Inferior parietal cortex (tissue), 1 donor: ENCODE measurements at regions not wholly inside any gene's neighbourhood (a gene's known extent, or its start where the extent isn't known, plus 50 kb on each side); places are given as distances from the start of the nearest gene placed in this dataset.
"Not testable (repeated sequence)": the region's sequence is repeated elsewhere in the genome, so short reads cannot be mapped to it uniquely, and the experiment has no call there.

Experiments
- DNase-seq: peaks from one replicate; pipeline ENCODE4 v3.0.0-alpha.2; 2016; ENCODE audit errors: extremely low spot score

GRCh38 chr16:72457243-72457940 lies 285.4 kb upstream of the PMFBP1 start:
- no peak for DNase-seq

- DNase-seq = no peak
Measured at GRCh38 chr16:72455743-72456659, 284.0 kb upstream of the PMFBP1 start.

- not testable (repeated sequence) for DNase-seq
Measured at GRCh38 chr16:72453856-72454255, 281.9 kb upstream of the PMFBP1 start.

GRCh38 chr16:72444696-72445095 lies 272.7 kb upstream of the PMFBP1 start:
- DNase-seq = no peak

GRCh38 chr16:72443809-72444208 lies 271.9 kb upstream of the PMFBP1 start:
- DNase-seq = no peak

- DNase-seq = no peak
Measured at GRCh38 chr16:72442385-72443158, 270.6 kb upstream of the PMFBP1 start.

GRCh38 chr16:72437891-72438290 lies 265.9 kb upstream of the PMFBP1 start:
- DNase-seq = no peak

- DNase-seq = no peak
Measured at GRCh38 chr16:72434159-72434558, 262.2 kb upstream of the PMFBP1 start.

GRCh38 chr16:72430121-72430520 lies 258.2 kb upstream of the PMFBP1 start:
- no peak for DNase-seq

GRCh38 chr16:72429671-72430081 lies 257.7 kb upstream of the PMFBP1 start:
- peak; percentile 59 for DNase-seq

GRCh38 chr16:72428681-72429376 lies 256.9 kb upstream of the PMFBP1 start:
- peak; percentile 90 for DNase-seq

- DNase-seq = peak; percentile 67
Measured at GRCh38 chr16:72427783-72428331, 255.9 kb upstream of the PMFBP1 start.

- peak; percentile 71 for DNase-seq
Measured at GRCh38 chr16:72427051-72427782, 255.3 kb upstream of the PMFBP1 start.

GRCh38 chr16:72426386-72426785 lies 254.4 kb upstream of the PMFBP1 start:
- peak; percentile 75 for DNase-seq

GRCh38 chr16:72425571-72426341 lies 253.8 kb upstream of the PMFBP1 start:
- peak; percentile 78 for DNase-seq

GRCh38 chr16:72424757-72425156 lies 252.8 kb upstream of the PMFBP1 start:
- DNase-seq = peak; percentile 47

GRCh38 chr16:72422308-72422897 lies 250.4 kb upstream of the PMFBP1 start:
- DNase-seq = no peak

GRCh38 chr16:72419638-72420037 lies 247.7 kb upstream of the PMFBP1 start:
- DNase-seq = no peak

- DNase-seq = no peak
Measured at GRCh38 chr16:72415379-72415778, 243.4 kb upstream of the PMFBP1 start.
